IMR-90 (cell line): ENCODE measurements at regions not wholly inside any gene's neighbourhood (a gene's known extent, or its start where the extent isn't known, plus 50 kb on each side); places are given as distances from the start of the nearest gene placed in this dataset.

Source experiments
- BHLHE40 ChIP-seq: fragments of 150-350 bp; IDR thresholded peaks from 2 replicates; pipeline ENCODE4 v1.6.1; 2016; ENCODE audit warnings: mild to moderate bottlenecking, low read depth, low read length
- CEBPB ChIP-seq: IDR thresholded peaks from 2 replicates; pipeline ENCODE4 v1.6.1; 2012; ENCODE audit warnings: low read depth, low read length, improper control_type of control experiment
- CHD1 ChIP-seq: IDR thresholded peaks from 2 replicates; pipeline ENCODE4 v1.6.1; 2012; ENCODE audit warnings: low read depth, low read length, improper control_type of control experiment
- MAFK ChIP-seq: IDR thresholded peaks from 2 replicates; pipeline ENCODE4 v1.6.1; 2012; ENCODE audit warnings: low read depth, low read length, improper control_type of control experiment
- MXI1 ChIP-seq: IDR thresholded peaks from 2 replicates; pipeline ENCODE4 v1.6.1; 2012; ENCODE audit warnings: low read depth, mild to moderate bottlenecking, low read length, moderate library complexity, borderline replicate concordance
- NFE2L2 ChIP-seq: fragments of 150-350 bp; IDR thresholded peaks from 2 replicates; pipeline ENCODE4 v1.6.1; 2016; ENCODE audit warnings: low read depth, mild to moderate bottlenecking, low read length
- POLR2A ChIP-seq: IDR thresholded peaks from 2 replicates; pipeline ENCODE4 v1.6.1; 2012; ENCODE audit warnings: mild to moderate bottlenecking, low read depth, low read length
- RCOR1 ChIP-seq: IDR thresholded peaks from 2 replicates; pipeline ENCODE4 v1.6.1; 2012; ENCODE audit warnings: mild to moderate bottlenecking, low read length, improper control_type of control experiment; ENCODE audit not compliant: insufficient replicate concordance
- RFX5 ChIP-seq: IDR thresholded peaks from 2 replicates; pipeline ENCODE4 v1.8.0; 2012; ENCODE audit warnings: low read depth, mild to moderate bottlenecking, low read length, moderate library complexity
- TF ChIP-seq, protein P1 (sequence below): conservative IDR thresholded peaks from 2 replicates; pipeline ENCODE4 v1.5.1; 2012; ENCODE audit warnings: mild to moderate bottlenecking, low read depth, low read length, improper control_type of control experiment
- TF ChIP-seq, protein P2 (sequence below): fragments of 150-350 bp; IDR thresholded peaks from 2 replicates; pipeline ENCODE4 v1.6.1; 2017; ENCODE audit warnings: mild to moderate bottlenecking, antibody characterized with exemption, low read length, low read depth
- TF ChIP-seq, protein P3 (sequence below): fragments of 150-350 bp; IDR thresholded peaks from 2 replicates; pipeline ENCODE4 v1.6.1; 2016; ENCODE audit warnings: low read depth, mild to moderate bottlenecking, low read length, moderate library complexity, borderline replicate concordance

DNA sequence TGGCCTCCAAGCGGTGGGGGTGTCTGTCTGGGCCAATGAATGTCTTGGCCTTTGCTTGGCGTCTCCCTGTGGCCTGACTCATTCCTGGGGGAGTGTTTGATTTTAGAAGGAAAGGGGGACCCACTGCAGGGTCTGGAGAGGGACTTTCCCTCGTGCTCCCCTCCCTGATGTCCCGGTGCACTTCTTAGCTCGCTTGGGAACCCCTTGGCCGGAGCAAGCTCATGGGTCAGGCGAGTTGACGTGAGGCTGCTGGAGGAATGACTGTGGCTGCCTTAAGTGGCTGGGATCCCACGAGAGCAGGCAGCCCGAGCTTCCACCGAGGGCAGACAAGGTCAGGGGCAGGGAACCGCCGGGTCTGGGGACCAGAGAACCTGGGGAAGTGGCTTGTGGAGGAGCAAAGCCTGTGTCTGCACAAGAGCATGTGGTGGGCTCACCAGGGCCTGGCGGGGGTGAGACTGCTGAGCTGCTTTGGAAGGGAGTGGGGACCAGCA lies 218.4 kb upstream of the C14orf180 start:
- no peak for TF ChIP-seq POLR2A
- TF ChIP-seq, protein P1, sequence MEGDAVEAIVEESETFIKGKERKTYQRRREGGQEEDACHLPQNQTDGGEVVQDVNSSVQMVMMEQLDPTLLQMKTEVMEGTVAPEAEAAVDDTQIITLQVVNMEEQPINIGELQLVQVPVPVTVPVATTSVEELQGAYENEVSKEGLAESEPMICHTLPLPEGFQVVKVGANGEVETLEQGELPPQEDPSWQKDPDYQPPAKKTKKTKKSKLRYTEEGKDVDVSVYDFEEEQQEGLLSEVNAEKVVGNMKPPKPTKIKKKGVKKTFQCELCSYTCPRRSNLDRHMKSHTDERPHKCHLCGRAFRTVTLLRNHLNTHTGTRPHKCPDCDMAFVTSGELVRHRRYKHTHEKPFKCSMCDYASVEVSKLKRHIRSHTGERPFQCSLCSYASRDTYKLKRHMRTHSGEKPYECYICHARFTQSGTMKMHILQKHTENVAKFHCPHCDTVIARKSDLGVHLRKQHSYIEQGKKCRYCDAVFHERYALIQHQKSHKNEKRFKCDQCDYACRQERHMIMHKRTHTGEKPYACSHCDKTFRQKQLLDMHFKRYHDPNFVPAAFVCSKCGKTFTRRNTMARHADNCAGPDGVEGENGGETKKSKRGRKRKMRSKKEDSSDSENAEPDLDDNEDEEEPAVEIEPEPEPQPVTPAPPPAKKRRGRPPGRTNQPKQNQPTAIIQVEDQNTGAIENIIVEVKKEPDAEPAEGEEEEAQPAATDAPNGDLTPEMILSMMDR = no peak
- no peak for TF ChIP-seq BHLHE40
- no peak for TF ChIP-seq MAFK
- no peak for TF ChIP-seq RFX5
- no peak for TF ChIP-seq MXI1
- TF ChIP-seq, protein P2, sequence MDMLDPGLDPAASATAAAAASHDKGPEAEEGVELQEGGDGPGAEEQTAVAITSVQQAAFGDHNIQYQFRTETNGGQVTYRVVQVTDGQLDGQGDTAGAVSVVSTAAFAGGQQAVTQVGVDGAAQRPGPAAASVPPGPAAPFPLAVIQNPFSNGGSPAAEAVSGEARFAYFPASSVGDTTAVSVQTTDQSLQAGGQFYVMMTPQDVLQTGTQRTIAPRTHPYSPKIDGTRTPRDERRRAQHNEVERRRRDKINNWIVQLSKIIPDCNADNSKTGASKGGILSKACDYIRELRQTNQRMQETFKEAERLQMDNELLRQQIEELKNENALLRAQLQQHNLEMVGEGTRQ = no peak
- no peak for TF ChIP-seq CHD1
- TF ChIP-seq RCOR1 = no peak
- TF ChIP-seq, protein P3, sequence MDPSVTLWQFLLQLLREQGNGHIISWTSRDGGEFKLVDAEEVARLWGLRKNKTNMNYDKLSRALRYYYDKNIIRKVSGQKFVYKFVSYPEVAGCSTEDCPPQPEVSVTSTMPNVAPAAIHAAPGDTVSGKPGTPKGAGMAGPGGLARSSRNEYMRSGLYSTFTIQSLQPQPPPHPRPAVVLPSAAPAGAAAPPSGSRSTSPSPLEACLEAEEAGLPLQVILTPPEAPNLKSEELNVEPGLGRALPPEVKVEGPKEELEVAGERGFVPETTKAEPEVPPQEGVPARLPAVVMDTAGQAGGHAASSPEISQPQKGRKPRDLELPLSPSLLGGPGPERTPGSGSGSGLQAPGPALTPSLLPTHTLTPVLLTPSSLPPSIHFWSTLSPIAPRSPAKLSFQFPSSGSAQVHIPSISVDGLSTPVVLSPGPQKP = no peak
- no peak for TF ChIP-seq CEBPB
- no peak for TF ChIP-seq NFE2L2
